ENCODE measurements at regions not wholly inside any gene's neighbourhood (a gene's known extent, or its start where the extent isn't known, plus 50 kb on each side); places are given as distances from the start of the nearest gene placed in this dataset.

DNA sequence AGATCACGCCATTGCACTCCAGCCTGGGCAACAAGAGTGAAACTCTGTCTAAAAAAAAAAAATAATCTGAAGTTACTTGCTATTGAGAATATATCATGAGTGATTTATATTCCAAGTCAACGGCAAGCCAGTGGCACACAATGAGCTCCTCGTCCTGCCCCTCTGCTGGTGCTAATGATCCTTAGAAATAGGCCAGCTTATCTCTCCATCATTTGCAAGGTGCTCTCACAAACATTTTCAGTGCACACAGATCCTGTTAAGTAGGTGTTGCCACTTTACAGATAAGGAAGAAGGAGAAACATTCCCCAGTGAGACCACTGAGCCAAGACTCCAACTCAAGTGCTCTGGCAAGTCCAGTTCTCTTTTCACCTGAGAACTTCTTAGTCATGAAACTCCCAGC, 91.3 kb upstream of the GPR45 start:
- Histone ChIP-seq H3K27ac (no peak overlapping the region), H3K4me1 (no peaks in the 10 kb centered on the region), H3K9me3 (no peaks in the 10 kb centered on the region), H3K36me3 (no peaks in the 10 kb centered on the region), H3K4me3 (no peak overlapping the region), H3K27me3 (peaks cover 0 to 10% of the 10 kb centered on the region in 2 donors)
- DNase-seq: no peak
- TF ChIP-seq CTCF (IDR thresholded peaks at IDR 0.05) (no peak), POLR2A (IDR thresholded peaks at IDR 0.05) (no peak)

- no peak for DNase-seq
- Histone ChIP-seq H3K27ac (no peak overlapping the region), H3K9me3 (no peaks in the 10 kb centered on the region), H3K4me3 (no peak overlapping the region), H3K27me3 (no peaks in the 10 kb centered on the region), H3K4me1 (no peaks in the 10 kb centered on the region), H3K36me3 (no peaks in the 10 kb centered on the region)
- no peak for TF ChIP-seq CTCF (IDR thresholded peaks at IDR 0.05)
- TF ChIP-seq POLR2A (IDR thresholded peaks at IDR 0.05): no peak
Measured at GRCh38 chr2:105154119-105154818, 87.3 kb upstream of the GPR45 start.

GRCh38 chr2:105156166-105156565, 85.4 kb upstream of the GPR45 start:
- no peaks in the 10 kb centered on the region for H3K4me1 ChIP-seq
- no peaks in the 10 kb centered on the region for H3K9me3 ChIP-seq
- no peak for TF ChIP-seq POLR2A (IDR thresholded peaks at IDR 0.05)
- no peak for TF ChIP-seq CTCF (IDR thresholded peaks at IDR 0.05)
- no peak for DNase-seq
- no peak overlapping the region for H3K27ac ChIP-seq
- H3K36me3 ChIP-seq: no peaks in the 10 kb centered on the region
- no peaks in the 10 kb centered on the region for H3K27me3 ChIP-seq
- no peak overlapping the region for H3K4me3 ChIP-seq

GRCh38 chr2:105158002-105158401, 83.5 kb upstream of the GPR45 start:
- Histone ChIP-seq H3K9me3 (no peaks in the 10 kb centered on the region), H3K27ac (no peak overlapping the region), H3K27me3 (no peaks in the 10 kb centered on the region), H3K36me3 (no peaks in the 10 kb centered on the region), H3K4me1 (no peaks in the 10 kb centered on the region), H3K4me3 (no peak overlapping the region)
- DNase-seq: no peak
- TF ChIP-seq CTCF (IDR thresholded peaks at IDR 0.05) (no peak), POLR2A (IDR thresholded peaks at IDR 0.05) (no peak)

DNA sequence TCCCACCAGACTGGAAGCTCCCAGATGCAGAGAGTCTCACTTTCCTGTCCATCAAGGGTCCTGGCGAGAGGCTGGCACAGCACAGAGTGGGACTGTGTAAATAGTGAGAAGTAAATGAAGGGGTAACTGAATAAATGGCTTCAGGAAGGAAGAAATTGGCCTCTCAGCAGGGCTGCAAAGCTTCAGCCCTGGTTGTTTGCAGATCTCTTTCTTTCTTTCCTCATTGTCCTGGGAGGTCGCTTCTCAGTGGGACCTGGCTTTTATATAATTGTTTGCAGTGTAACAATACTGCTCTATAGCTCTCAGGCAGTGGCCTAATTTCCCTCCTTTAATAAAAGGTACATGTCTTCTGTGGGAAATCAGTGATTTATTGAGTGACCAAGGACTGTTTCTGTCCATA, 74.9 kb upstream of the GPR45 start:
- TF ChIP-seq CTCF (IDR thresholded peaks at IDR 0.05): no peak
- TF ChIP-seq POLR2A (IDR thresholded peaks at IDR 0.05): no peak

DNA sequence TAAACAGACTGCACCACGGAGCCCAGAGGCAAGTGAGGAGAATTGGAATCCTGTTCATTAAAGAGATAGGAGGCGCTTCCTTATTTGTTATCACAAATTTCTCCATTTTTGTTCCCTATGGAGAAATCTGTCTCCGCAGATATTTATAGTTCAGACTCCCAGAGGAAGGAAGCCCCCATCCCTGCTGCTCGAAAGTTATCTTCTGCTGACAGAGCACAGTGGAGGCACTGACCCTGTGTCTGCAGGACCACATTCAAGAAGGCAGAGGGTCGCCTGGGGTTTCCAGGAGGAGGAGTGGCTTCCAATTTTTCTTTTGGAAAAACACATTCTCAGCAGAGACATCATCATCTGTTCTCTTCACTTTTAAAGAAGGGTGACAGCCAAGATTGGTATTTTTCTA, 73.0 kb upstream of the GPR45 start:
- Histone ChIP-seq H3K9me3 (no peaks in the 10 kb centered on the region), H3K4me3 (no peak overlapping the region)
- DNase-seq: no peak

More for the DNA sequence above, 74.9 kb upstream of the GPR45 start:
- no peaks in the 10 kb centered on the region for H3K27me3 ChIP-seq
- DNase-seq: no peak
- H3K9me3 ChIP-seq: no peaks in the 10 kb centered on the region
- H3K4me1 ChIP-seq: no peaks in the 10 kb centered on the region
- no peaks in the 10 kb centered on the region for H3K36me3 ChIP-seq
- H3K4me3 ChIP-seq: no peak overlapping the region
- no peak overlapping the region for H3K27ac ChIP-seq

More for the DNA sequence above, 73.0 kb upstream of the GPR45 start:
- Histone ChIP-seq H3K36me3 (no peaks in the 10 kb centered on the region), H3K27ac (no peak overlapping the region), H3K4me1 (no peaks in the 10 kb centered on the region), H3K27me3 (no peaks in the 10 kb centered on the region)
- TF ChIP-seq CTCF (IDR thresholded peaks at IDR 0.05) (no peak), POLR2A (IDR thresholded peaks at IDR 0.05) (no peak)

Measured in Peyer's patch (tissue), 4 donors.